SK-N-SH (cell line): ENCODE measurements at regions not wholly inside any gene's neighbourhood (a gene's known extent, or its start where the extent isn't known, plus 50 kb on each side); places are given as distances from the start of the nearest gene placed in this dataset.

Experiments
- CTCF ChIP-seq: fragments of 200-600 bp; sonication (generic); IDR thresholded peaks from 2 replicates; pipeline ENCODE4 v1.6.1; 2017; ENCODE audit warnings: antibody characterized with exemption, mild to moderate bottlenecking, moderate library complexity
- EZH2phosphoT487 ChIP-seq: fragments of 200-600 bp; sonication (generic); IDR thresholded peaks from 2 replicates; pipeline ENCODE4 v1.6.1; 2017; ENCODE audit warnings: low read depth, mixed run types, mild to moderate bottlenecking, antibody characterized with exemption, moderate library complexity, borderline replicate concordance
- JUND ChIP-seq: IDR thresholded peaks from 2 replicates; pipeline ENCODE4 v1.4.0; 2012
- NFIC ChIP-seq: IDR thresholded peaks from 2 replicates; pipeline ENCODE4 v1.4.0; 2012; ENCODE audit warnings: borderline replicate concordance
- POLR2AphosphoS5 ChIP-seq: IDR thresholded peaks from 2 replicates; pipeline ENCODE4 v1.6.1; 2012; ENCODE audit warnings: low read depth, low read length
- SIN3A ChIP-seq: IDR thresholded peaks from 2 replicates; pipeline ENCODE4 v1.6.1; 2012; ENCODE audit warnings: low read depth, mild to moderate bottlenecking, low read length, moderate library complexity, borderline replicate concordance
- SMC3 ChIP-seq: IDR thresholded peaks from 2 replicates; pipeline ENCODE4 v1.6.1; 2012; ENCODE audit warnings: low read depth, low read length, improper control_type of control experiment
- TAF1 ChIP-seq: IDR thresholded peaks from 2 replicates; pipeline ENCODE4 v1.6.1; 2012; ENCODE audit warnings: low read depth, mild to moderate bottlenecking, low read length, moderate library complexity, borderline replicate concordance

GRCh38 chr10:3999642-4000041, 214.6 kb upstream of the KLF6 start:
- TF ChIP-seq POLR2AphosphoS5 (no peak), CTCF (no peak), NFIC (no peak), EZH2phosphoT487 (no peak), SMC3 (no peak), JUND (no peak), TAF1 (no peak), SIN3A (no peak)
